ENCODE measurements at regions not wholly inside any gene's neighbourhood (a gene's known extent, or its start where the extent isn't known, plus 50 kb on each side); places are given as distances from the start of the nearest gene placed in this dataset.

DNA sequence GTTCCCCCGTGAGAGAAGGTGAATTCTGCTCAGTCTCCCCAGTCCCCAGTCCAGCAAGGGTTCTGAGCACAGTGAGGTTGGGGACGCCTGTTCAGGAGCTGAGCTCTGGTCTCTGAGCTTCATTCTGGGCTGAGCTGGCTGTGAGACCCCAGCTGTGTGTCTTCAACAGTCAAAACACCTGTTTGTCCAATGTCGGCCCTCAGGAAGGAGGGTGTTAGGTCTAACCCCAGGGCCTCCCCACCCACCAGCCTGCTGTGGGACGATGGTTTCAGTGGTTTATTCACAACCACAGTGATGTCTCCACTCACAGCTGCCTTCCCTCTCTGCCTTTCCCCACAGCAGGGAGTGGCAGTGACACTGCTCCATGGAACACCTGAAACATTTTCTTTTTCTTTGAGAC, 1282.9 kb downstream of the TBC1D22A start:
- TF ChIP-seq POLR2A (IDR thresholded peaks at IDR 0.05) = no peak
- TF ChIP-seq, protein P1, sequence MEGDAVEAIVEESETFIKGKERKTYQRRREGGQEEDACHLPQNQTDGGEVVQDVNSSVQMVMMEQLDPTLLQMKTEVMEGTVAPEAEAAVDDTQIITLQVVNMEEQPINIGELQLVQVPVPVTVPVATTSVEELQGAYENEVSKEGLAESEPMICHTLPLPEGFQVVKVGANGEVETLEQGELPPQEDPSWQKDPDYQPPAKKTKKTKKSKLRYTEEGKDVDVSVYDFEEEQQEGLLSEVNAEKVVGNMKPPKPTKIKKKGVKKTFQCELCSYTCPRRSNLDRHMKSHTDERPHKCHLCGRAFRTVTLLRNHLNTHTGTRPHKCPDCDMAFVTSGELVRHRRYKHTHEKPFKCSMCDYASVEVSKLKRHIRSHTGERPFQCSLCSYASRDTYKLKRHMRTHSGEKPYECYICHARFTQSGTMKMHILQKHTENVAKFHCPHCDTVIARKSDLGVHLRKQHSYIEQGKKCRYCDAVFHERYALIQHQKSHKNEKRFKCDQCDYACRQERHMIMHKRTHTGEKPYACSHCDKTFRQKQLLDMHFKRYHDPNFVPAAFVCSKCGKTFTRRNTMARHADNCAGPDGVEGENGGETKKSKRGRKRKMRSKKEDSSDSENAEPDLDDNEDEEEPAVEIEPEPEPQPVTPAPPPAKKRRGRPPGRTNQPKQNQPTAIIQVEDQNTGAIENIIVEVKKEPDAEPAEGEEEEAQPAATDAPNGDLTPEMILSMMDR (IDR thresholded peaks at IDR 0.05) = no peak
